Heart left ventricle (tissue), 13 donors: ENCODE measurements at regions not wholly inside any gene's neighbourhood (a gene's known extent, or its start where the extent isn't known, plus 50 kb on each side); places are given as distances from the start of the nearest gene placed in this dataset.

Experiments
- POLR2A ChIP-seq, 2 donors: fragments of 450-650 bp; IDR thresholded peaks; one replicate each; pipeline ENCODE4 v1.6.1; 2017; ENCODE audit warnings: antibody characterized with exemption in 2 of 2, mild to moderate bottlenecking in 2 of 2, moderate library complexity in 2 of 2
- TF ChIP-seq, protein P1 (sequence below), 12 donors: fragments of 200-600 bp; sonication (generic) in 4 of 12; IDR thresholded peaks; one replicate each; pipeline versions ENCODE4 v1.5.0 to v1.8.0; 2018 to 2022; ENCODE audit warnings: antibody characterized with exemption in 12 of 12, mild to moderate bottlenecking in 5 of 12
- donor health status: ischemic (EF 13 %, LVEDD 7.1; RV severe dilation, severe dysfunction).
- donor health status: DM: no; HTN: yes; CAD: no.
- donor health status: DM: no; HTN: no; CAD: no.
- donor health status: ischemic (EF 25% LVEDD 6.9; RV normal size, moderate dysfunction).
- donor health status: ischemic (EF 25% LVEDD 5.7; RV mildly dilated, moderate dysfunction).
- donor health status: ischemic (EF 35%, LVEDD 5.7; RV mildly dilated, moderate dysfunction).
- donor health status: nonischemic (EF 11% LVEDD 7.7; RV severe dilation, severe dysfunction).
- donor health status: DM: yes; HTN: yes; CAD: no.
- donor health status: PGD.
- donor health status: ischemic (EF 29% LVEDD 5.4; RV normal size, mild dysfunction).
- donor health status: nonischemic (EF 23%, LVEDD 6.1; RV moderate dilation, normal function).

DNA sequence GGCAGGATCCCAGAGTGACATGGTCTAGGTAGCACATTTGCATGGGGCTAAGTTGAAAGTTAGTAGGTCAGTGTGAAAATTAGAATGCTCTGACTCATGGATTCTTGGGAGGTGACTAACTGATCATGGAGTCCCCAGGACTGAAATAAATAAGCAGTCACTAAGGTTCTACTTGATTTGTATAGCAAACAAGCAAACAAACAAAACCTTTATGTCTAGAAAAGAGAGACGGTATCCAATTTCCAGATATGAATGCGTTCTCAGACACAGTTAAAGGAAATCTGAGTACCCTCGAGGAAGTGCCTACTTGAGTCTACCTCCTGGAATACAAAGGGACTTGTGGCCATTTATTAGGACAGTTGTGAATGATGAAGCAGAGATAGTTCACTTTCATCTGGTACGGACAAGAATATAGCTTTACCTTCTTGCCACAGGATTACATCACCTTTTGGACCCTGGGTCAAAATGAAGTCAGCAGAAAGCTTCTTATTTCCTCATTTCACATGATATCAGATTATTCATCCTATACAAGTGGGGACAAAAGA is 54.3 kb upstream of the AGPS start:
- no peak for TF ChIP-seq POLR2A (IDR thresholded peaks at IDR 0.05)
- TF ChIP-seq, protein P1, sequence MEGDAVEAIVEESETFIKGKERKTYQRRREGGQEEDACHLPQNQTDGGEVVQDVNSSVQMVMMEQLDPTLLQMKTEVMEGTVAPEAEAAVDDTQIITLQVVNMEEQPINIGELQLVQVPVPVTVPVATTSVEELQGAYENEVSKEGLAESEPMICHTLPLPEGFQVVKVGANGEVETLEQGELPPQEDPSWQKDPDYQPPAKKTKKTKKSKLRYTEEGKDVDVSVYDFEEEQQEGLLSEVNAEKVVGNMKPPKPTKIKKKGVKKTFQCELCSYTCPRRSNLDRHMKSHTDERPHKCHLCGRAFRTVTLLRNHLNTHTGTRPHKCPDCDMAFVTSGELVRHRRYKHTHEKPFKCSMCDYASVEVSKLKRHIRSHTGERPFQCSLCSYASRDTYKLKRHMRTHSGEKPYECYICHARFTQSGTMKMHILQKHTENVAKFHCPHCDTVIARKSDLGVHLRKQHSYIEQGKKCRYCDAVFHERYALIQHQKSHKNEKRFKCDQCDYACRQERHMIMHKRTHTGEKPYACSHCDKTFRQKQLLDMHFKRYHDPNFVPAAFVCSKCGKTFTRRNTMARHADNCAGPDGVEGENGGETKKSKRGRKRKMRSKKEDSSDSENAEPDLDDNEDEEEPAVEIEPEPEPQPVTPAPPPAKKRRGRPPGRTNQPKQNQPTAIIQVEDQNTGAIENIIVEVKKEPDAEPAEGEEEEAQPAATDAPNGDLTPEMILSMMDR (IDR thresholded peaks at IDR 0.05), result no peak
